NCI-H146 treated with DMSO at 0.1 percent for 48 hours (cell line): ENCODE measurements at regions not wholly inside any gene's neighbourhood (a gene's known extent, or its start where the extent isn't known, plus 50 kb on each side); places are given as distances from the start of the nearest gene placed in this dataset.
"Not testable (repeated sequence)": the region's sequence is repeated elsewhere in the genome, so short reads cannot be mapped to it uniquely, and the experiment has no call there.

Source experiments
- DNase-seq: peaks from one replicate; lab custom pipeline; 2025; ENCODE audit not compliant: unreplicated experiment; lab: John Stamatoyannopoulos, UW

GRCh38 chr5:125446986-125447385 lies 700.5 kb upstream of the ZNF608 start:
- DNase-seq, result no peak

DNA sequence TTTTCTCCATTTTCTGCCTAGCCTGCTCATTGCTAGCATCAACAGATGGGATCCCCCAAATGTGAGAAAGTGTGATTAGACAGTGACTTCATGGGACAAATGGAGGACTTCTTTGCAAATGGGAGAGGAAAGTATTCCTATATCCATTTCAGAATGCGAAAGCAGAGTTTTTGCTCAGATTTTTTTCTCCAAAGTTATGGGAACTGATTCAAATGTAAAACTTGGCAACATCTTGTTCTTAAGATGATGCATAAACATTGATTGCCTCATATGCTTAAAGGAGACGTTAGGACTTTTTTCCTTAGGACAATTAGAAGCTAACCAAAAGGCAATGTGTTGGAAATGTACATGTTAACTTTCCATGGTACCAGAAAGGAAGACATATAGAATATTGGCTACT lies 704.3 kb upstream of the ZNF608 start:
- DNase-seq, result no peak

GRCh38 chr5:125451622-125452021 lies 705.2 kb upstream of the ZNF608 start:
- no peak for DNase-seq

DNA sequence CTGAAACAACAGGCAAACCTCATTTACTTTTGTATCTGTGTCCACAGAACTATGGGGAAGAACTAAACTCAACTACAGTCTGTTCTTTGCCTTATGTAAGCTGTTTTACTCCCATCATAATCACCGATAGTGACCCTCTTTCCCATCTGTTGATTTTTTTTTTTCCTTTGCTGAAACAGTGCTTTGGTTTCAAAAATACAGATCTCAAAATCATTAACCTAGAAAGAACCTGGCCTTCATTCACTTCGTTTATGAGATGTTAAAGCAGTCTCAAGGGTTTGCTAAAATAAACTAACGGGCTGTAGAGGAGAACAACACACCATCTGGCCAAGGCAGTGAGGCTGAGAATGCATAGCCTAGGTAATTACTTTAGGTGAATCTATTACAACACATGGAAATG lies 706.6 kb upstream of the ZNF608 start:
- DNase-seq, result no peak

DNA sequence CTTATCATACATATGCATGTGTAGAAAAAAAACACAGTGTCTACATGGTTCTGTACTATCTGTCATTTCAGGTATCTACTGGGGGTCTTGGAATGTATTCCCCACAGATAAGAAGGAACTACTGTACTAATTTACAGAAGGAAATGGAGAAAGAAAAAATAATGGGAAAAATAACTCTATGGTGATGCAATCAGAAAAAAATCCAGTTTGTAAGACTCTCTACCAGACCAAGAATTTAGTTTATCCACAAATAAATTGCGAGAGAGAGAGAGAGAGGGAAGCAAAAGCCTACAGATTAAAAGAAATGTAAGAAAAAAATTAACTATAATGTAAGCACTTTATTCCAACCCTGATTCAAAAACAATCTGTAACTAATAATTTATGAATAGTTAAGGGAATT lies 708.6 kb upstream of the ZNF608 start:
- no peak for DNase-seq

DNA sequence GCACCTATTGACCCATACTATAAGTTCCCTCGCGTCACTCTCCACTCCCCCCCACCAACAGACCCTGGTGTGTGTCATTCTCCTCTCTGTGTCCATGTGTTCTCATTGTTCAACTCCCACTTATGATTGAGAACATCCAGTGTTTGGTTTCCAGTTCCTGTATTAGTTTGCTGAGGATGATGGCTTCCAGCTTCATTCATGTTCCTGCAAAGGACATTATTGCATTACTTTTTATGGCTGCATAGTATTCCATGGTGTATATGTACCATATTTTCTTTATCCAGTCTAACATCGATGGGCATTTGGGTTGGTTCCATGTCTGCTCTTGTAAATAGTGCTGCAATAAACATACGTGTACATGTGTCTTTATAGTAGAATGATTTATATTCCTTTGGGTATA lies 709.6 kb upstream of the ZNF608 start:
- DNase-seq, result not testable (repeated sequence)

DNA sequence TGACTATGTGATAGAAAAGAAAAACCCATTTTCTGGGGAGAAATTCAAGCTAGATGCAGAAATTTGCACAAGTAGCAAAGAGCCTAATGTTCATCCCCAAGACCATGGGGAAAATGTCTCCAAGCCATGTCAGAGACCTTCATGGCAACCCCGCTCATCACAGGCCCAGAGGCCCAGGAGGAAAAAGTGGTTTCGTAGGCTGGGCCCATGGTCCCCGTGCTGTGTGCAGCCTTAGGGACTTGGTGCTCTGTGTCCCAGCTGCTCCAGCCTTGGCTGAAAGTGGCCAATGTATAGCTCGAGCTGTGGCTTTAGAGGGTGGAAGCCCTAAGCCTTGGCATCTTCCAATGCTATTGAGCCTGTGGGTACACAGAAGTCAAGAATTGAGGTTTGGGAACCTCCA lies 711.2 kb upstream of the ZNF608 start:
- no peak for DNase-seq

DNA sequence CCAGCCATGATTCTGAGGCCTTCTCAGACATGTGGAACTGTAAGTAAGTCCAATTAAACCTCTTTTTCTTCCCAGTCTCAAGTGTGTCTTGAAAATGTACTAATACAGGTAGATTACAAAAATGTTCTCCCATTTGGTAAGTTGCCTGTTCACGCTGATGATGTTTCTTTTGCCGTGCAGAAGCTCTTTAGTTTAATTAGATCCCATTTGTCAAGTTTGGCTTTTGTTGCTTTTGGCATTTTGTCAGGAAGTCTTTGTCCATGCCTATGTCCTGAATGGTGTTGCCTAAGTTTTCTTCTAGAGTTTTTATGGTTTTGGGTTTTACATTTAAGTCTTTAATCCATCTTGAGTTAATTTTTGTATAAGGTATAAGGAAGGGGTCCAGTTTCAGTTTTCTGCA lies 712.5 kb upstream of the ZNF608 start:
- not testable (repeated sequence) for DNase-seq

DNA sequence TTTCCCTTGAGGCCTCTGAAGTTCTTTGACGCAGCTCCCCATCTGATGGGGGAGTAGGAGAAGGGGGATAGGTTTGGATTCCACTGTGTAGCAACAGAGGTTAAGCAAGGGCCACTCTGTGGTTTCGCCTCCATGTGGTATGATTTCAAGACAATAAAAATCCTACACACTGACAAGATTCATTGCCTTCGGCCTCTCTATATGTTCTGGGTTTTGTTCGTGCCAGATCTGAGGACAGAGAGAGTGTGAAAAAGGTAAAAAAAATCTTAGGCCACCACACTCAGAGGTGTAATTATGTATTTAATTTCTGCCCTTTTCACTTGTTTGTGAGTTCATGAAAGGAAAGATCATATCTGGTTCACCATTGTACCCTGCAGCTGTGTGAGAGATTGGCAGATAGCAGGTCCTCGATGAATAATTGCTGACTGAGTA lies 715.2 kb upstream of the ZNF608 start:
- peak; percentile 54 for DNase-seq

GRCh38 chr5:125463466-125464092 lies 717.1 kb upstream of the ZNF608 start:
- DNase-seq, result no peak

- no peak for DNase-seq
Measured at GRCh38 chr5:125464847-125465432, 718.5 kb upstream of the ZNF608 start.

DNA sequence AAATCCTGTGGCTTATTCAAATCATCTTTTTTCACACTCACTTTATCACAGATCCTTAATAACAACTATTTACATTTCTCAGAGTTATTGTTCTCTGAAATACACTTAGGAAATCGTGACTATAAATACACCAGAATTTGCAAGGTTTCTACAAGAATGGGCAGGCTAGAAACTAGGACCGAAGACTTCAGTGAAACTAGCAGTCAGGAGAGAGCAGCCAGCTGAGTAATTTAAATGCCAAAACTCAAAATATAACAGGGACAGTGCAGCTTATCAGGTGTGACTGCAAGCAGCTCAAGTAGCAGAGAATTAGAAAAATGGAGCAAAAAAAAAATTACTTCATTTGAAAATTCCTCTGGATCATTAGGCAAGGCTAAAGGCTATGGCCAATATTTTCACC lies 719.3 kb upstream of the ZNF608 start:
- DNase-seq, result no peak

- DNase-seq, result no peak
Measured at GRCh38 chr5:125467222-125467621, 720.8 kb upstream of the ZNF608 start.

DNA sequence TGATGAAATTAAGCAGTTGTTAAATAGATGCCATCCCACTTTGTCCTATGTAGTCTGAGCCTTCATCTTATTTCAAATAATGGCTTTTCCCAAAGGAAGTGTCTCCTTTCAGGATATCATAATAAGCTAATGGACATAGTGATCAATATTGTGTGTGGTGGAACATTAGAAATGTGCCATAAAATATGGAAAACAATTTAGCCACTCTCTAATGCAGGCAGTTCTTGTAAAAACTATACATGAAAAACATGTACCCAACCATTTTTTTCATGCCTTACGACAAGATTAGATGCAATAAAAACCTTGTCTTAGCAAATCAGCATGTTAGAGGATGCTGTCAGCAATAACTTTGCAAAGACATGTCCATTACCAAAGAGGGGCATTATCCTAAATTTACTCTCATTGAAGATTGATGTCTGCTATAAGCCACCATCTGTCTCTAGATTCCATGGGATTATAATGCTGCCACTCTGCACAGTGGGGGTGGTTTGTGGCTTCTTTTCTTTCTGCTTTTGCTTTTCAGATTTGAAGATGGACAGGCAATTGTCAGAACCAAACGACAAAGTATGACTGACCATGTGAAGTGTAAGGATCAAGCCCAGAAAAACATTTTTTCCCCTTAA lies 724.0 kb upstream of the ZNF608 start:
- no peak for DNase-seq

- no peak for DNase-seq
Measured at GRCh38 chr5:125476901-125477585, 730.6 kb upstream of the ZNF608 start.

- no peak for DNase-seq
Measured at GRCh38 chr5:125477586-125477975, 731.1 kb upstream of the ZNF608 start.

DNA sequence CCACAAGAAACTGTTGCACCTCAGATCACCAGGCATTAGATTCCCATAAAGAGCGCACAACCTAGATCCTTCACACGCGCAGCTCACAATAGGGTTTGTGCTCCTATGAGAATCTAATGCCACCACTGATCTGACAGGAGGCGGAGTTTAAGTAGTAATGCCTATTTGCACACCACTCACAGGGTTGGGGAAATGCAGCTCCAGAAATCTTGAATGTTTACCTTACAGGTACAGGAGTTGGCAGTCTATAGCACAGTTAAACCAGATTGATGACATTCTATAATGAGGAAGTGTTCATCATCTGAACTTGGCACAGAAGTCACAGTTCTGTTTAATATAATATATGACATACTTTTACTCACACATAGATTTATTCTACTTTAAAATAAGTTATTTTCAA lies 732.2 kb upstream of the ZNF608 start:
- no peak for DNase-seq

GRCh38 chr5:125480911-125481310 lies 734.5 kb upstream of the ZNF608 start:
- DNase-seq, result no peak

DNA sequence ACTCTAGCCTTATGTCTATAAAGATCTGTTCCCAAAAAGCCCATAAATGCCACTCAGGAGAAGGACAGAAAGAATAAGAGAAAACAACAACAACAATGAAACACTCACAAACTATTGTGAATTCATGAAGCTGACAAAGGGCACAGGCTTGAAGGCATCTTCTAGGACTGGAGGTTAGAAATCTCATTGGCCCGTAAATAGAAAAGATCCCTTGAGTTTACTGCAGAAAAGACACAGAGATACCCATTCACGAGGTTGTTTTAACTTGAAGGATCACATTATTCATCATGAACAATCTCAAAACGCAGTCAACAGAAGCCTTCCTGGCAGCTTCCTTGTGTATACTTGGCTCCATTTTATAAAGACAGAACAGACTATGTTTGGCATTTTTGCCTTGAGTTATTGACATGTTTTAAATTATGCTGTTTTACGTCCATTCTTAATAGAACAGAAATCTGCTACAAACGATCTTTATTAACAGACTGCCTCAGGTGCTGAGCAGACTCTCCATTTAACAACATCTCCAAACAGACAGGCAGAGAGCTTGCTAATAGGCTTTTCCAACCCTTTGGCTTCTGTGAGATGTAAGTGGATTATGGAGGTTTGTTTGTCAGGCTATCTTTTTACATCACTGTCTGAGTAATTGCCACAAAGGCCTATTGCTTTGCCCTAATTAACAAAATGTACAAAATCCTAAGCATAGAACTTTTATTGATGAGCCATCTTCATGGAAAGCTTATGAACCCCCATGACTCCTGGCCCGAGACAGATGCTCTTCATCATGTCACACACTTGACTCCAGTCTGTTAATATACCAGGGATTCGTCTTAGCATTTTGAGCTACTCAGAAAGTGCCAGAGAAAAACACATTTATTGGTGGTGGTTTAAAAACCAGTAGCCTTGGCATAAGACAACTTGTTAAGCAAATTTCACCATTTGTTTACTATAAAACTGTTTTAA lies 735.3 kb upstream of the ZNF608 start:
- no peak for DNase-seq

GRCh38 chr5:125483609-125484008 lies 737.2 kb upstream of the ZNF608 start:
- DNase-seq, result no peak

GRCh38 chr5:125484272-125484741 lies 737.9 kb upstream of the ZNF608 start:
- no peak for DNase-seq
